Omental fat pad (tissue), 3 donors: ENCODE measurements at regions not wholly inside any gene's neighbourhood (a gene's known extent, or its start where the extent isn't known, plus 50 kb on each side); places are given as distances from the start of the nearest gene placed in this dataset.

Experiments
- ATAC-seq: fragments of 150-250 bp; one replicate; pipeline ENCODE4 v1.9.1; 2016; ENCODE audit warnings: mild to moderate bottlenecking, moderate library complexity; ENCODE audit not compliant: low FRiP score
- DNase-seq: peaks from one replicate; pipeline ENCODE4 v3.0.0-alpha.2; 2019; ENCODE audit warnings: low spot score
- TF ChIP-seq, protein P1 (sequence below), 3 donors: fragments of 450-650 bp; IDR thresholded peaks; one replicate each; pipeline ENCODE4 v1.5.1; 2016 to 2017; ENCODE audit warnings: antibody characterized with exemption in 3 of 3, mild to moderate bottlenecking in 3 of 3, moderate library complexity in 2 of 3

DNA sequence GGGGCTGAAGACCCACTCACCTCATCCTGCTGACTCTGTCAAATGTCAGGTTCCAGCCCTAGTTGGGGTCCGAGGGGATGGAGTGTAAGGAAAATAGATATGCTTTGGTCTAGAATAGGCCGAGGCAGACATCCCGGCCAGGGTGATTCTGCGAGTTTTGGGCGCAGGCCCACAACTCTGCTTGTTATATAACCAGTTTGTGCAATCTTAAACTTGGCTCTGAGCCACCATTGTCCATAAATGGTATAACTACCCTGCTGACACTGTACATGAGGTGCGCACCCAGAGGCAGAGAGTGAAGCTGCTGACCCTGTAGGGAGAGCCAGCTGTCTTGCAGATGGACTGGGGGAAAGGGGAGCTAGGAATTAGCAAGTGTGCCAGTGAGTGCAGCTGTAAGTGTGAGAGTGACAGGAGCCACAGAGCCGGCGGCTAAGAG is 1388.8 kb downstream of the AMY1C start:
- TF ChIP-seq, protein P1, sequence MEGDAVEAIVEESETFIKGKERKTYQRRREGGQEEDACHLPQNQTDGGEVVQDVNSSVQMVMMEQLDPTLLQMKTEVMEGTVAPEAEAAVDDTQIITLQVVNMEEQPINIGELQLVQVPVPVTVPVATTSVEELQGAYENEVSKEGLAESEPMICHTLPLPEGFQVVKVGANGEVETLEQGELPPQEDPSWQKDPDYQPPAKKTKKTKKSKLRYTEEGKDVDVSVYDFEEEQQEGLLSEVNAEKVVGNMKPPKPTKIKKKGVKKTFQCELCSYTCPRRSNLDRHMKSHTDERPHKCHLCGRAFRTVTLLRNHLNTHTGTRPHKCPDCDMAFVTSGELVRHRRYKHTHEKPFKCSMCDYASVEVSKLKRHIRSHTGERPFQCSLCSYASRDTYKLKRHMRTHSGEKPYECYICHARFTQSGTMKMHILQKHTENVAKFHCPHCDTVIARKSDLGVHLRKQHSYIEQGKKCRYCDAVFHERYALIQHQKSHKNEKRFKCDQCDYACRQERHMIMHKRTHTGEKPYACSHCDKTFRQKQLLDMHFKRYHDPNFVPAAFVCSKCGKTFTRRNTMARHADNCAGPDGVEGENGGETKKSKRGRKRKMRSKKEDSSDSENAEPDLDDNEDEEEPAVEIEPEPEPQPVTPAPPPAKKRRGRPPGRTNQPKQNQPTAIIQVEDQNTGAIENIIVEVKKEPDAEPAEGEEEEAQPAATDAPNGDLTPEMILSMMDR (IDR thresholded peaks at IDR 0.05), result no peak
- ATAC-seq (no peak), DNase-seq (no peak)

DNA sequence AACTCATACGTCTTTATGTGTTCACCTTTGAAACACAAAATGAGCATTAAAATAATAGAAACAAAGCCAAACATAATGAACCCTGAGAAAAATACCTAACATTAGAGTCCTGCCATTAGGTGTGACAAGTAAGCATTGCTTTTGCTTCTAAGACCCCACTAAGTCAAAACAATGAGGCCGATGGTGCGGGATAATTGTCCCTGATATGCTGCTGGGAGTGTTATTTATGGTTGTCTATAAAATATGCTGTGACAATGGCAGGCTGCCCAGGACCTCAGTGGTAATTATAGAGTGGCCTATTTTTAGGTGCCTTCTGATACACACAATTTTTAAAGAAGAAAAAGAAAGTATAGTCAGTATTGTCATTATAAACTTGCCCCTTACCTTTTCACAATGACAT is 1423.1 kb downstream of the AMY1C start:
- ATAC-seq, result no peak

DNA sequence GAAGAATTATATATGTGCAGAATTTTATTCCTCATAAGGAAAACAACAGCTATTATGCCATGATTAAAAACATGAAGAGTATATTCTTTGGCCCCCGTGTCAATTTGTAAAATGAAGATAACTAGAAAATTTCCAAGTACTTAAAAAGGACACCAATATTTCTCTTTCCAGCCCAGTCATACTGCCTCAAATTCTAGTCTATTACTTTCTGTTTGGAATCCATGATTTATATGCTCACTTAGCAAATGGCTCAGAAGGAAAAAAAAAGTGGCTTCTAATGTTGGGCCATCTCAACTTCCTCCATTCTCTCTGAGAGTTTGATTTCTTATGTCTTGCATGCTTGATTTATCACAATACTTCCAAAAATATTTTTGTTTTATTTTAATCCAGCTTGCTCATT is 1431.1 kb downstream of the AMY1C start:
- ATAC-seq (no peak), DNase-seq (no peak)
- TF ChIP-seq, protein P1 (IDR thresholded peaks at IDR 0.05), result no peak

More for the DNA sequence above, 1423.1 kb downstream of the AMY1C start:
- TF ChIP-seq, protein P1 (IDR thresholded peaks at IDR 0.05), result no peak
- DNase-seq, result no peak

DNA sequence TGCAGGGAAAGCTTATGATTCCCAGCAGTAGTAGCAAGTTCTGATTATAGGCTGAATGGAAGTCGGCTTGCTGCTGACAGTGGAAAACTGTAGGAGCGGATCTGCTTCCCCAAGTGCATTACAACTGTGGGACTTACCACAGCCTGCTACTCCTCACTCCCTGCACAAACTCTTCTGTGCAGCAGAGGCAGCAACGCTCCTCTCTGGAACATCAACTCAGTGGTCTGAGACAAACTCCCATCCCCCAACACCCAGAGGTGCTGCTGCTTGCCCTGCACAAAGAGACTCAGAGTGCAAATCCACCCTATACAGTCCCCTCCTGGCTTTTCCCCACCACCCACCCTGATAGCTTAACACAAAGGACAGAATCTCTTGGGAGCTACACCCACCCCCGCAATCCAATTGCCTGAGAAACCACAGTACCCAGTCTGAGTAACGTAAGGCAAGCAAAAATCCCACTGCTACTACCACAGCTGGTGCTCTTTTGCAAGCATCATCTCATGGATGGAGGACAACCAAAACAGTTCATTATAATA is 1455.2 kb downstream of the AMY1C start:
- TF ChIP-seq, protein P1 (IDR thresholded peaks at IDR 0.05), result no peak
- ATAC-seq (no peak), DNase-seq (no peak)

DNA sequence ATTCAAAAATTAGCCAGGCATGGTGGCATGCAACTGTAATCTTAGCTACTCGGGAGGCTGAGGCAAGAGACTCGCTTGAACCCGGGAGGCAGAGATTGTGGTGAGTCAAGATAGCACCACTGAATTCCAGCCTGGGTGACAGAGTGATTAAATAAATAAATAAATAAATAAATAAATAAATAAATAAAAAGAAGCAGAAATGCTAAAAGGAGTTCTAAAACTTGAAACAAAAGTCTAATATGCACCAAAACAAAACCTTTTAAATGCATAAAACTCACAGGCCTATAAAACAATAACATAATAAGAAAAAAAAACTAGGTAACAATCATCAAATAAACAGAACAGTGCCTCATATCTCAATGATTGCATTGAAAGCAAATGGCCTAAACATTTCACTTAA is 1458.9 kb downstream of the AMY1C start:
- no peak for ATAC-seq
- TF ChIP-seq, protein P1 (IDR thresholded peaks at IDR 0.05), result no peak
- DNase-seq, result no peak

DNA sequence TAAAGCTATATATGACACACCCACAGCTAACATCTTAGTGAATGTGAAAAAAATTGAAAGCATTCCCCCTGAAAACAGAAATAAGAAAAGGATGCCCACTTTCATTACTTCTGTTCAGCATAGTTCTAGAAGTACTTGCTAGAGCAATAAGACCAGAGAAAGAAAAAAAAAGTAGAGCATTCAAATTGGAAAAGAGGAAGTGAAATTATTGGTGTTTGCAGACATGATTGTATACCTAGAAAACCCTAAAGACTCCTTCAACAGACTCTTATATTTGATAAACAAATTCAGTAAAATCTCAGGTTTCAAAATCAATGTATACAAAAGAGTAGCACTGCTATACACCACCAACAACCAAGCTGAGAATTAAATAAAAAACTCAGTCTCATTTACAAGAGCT is 1461.0 kb downstream of the AMY1C start:
- TF ChIP-seq, protein P1 (IDR thresholded peaks at IDR 0.05), result no peak
- DNase-seq (no peak), ATAC-seq (no peak)

DNA sequence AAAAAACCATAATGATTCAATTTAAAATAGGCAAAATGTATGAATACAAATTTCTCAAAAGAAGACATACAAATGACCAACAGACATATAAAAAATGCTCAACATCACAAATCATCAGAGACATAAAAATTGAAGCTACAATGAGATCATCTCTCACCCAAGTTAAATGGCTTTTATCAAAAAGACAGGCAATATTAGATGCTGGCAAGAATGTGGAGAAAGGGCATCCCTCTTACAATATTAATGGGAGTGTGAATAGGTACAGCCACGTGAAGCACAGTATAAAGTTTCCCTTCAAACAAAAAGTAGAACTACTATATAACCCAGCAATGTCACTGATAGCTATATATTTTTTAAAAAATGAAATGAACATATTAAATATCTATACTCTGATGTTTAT is 1481.7 kb downstream of the AMY1C start:
- DNase-seq, result no peak
- ATAC-seq, result no peak
- TF ChIP-seq, protein P1 (IDR thresholded peaks at IDR 0.05), result no peak
